Right atrium auricular region (tissue), 2 donors: ENCODE measurements at regions not wholly inside any gene's neighbourhood (a gene's known extent, or its start where the extent isn't known, plus 50 kb on each side); places are given as distances from the start of the nearest gene placed in this dataset.

Source experiments
- DNase-seq: peaks from one replicate; pipeline ENCODE4 v3.0.0-alpha.2; 2019; ENCODE audit warnings: low spot score
- H3K27ac ChIP-seq, 2 donors: fragments of 200-600 bp; sonication (generic); 1 replicate in 1 of 2; 2 replicates in 1 of 2; pipeline ENCODE4 v1.5.1; 2016 to 2019
- H3K27me3 ChIP-seq, 2 donors: fragments of 200-600 bp; sonication (generic); one replicate each; pipeline versions ENCODE4 v1.5.1 to v1.6.0; 2017 to 2019
- H3K36me3 ChIP-seq: fragments of 200-600 bp; sonication (generic); one replicate; pipeline ENCODE4 v1.5.1; 2016
- H3K4me1 ChIP-seq, 2 donors: fragments of 200-600 bp; sonication (generic); one replicate each; pipeline versions ENCODE4 v1.5.1 to v1.6.0; 2017 to 2019
- H3K4me3 ChIP-seq, 2 donors: fragments of 200-600 bp; sonication (generic); 1 replicate in 1 of 2; 2 replicates in 1 of 2; pipeline ENCODE4 v1.5.1; 2017 to 2019; ENCODE audit warnings: mild to moderate bottlenecking in 1 of 2, moderate library complexity in 1 of 2
- H3K9me3 ChIP-seq, 2 donors: fragments of 200-600 bp; sonication (generic); one replicate each; pipeline ENCODE4 v1.5.1; 2019
- TF ChIP-seq, protein P1 (sequence below), 2 donors: fragments of 200-600 bp; sonication (generic); IDR thresholded peaks; one replicate each; pipeline ENCODE4 v1.5.1; 2019; ENCODE audit warnings: antibody characterized with exemption in 2 of 2

DNA sequence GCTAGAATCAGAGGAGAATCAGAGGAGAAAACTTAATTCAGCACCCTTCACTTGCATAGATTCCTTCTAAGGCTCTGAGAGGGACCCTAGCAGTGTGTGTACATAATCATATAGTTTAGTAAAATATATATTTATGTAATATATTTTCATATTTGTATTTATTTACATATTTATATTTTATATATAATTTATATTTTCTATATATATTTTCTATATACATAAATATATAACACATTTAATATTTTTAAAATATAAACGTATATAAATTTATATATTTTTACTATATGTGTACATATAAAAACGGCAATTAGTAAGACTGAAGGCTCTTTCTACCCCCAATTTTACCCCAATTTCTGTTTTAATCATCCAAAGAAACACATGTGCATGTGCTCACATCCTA lies 80.3 kb downstream of the NXPE2 start:
- no peaks in the 10 kb centered on the region for H3K36me3 ChIP-seq
- no peak for DNase-seq
- no peaks in the 10 kb centered on the region for H3K9me3 ChIP-seq
- no peaks in the 10 kb centered on the region for H3K4me1 ChIP-seq
- no peak overlapping the region for H3K4me3 ChIP-seq
- H3K27me3 ChIP-seq, result no peaks in the 10 kb centered on the region
- no peak overlapping the region for H3K27ac ChIP-seq
- TF ChIP-seq, protein P1, sequence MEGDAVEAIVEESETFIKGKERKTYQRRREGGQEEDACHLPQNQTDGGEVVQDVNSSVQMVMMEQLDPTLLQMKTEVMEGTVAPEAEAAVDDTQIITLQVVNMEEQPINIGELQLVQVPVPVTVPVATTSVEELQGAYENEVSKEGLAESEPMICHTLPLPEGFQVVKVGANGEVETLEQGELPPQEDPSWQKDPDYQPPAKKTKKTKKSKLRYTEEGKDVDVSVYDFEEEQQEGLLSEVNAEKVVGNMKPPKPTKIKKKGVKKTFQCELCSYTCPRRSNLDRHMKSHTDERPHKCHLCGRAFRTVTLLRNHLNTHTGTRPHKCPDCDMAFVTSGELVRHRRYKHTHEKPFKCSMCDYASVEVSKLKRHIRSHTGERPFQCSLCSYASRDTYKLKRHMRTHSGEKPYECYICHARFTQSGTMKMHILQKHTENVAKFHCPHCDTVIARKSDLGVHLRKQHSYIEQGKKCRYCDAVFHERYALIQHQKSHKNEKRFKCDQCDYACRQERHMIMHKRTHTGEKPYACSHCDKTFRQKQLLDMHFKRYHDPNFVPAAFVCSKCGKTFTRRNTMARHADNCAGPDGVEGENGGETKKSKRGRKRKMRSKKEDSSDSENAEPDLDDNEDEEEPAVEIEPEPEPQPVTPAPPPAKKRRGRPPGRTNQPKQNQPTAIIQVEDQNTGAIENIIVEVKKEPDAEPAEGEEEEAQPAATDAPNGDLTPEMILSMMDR (IDR thresholded peaks at IDR 0.05), result no peak

DNA sequence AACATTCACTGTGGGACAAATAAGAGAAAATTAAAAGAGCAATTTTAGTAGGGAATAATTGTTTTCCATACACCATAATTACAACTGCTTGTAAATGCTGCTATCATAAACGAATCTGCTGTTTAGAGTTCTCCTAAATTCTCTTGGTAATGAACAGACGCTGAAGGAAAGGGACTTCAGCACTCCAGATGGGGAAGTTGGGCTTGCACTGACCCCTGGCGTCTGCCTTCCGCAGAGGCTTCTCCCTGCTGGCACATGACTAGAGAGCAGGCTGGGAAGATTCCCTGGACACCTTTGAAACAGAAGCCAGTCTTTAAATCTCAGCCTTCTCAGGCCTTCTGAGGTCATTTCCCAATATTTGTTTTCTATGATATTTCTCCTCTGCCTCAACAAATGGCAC lies 84.1 kb downstream of the NXPE2 start:
- no peaks in the 10 kb centered on the region for H3K36me3 ChIP-seq
- H3K27ac ChIP-seq, result no peak overlapping the region
- no peaks in the 10 kb centered on the region for H3K9me3 ChIP-seq
- no peak overlapping the region for H3K4me3 ChIP-seq
- peak; percentile 63 for DNase-seq
- H3K27me3 ChIP-seq, result no peaks in the 10 kb centered on the region
- no peaks in the 10 kb centered on the region for H3K4me1 ChIP-seq
- TF ChIP-seq, protein P1 (IDR thresholded peaks at IDR 0.05), result peak; percentile 59 to 83

DNA sequence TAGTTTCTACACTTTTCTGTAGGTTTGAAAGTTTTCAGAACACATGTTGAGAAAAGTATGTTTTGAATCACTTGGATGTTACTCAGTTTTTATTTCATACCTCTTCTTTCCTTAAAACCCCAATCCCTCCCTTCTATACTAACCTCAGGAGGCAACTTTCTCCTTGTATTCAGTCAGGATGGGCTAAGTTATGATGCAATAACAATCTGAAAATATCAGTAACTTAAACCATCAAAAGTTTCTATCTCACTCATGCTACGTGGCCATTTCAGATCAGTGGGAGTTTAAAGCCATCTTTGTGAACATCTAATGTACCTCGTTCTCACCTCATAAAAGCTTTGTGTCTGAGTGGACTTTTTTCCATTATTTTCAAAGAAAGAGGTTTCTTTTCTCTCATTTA lies 86.2 kb downstream of the NXPE2 start:
- H3K4me3 ChIP-seq, result no peak overlapping the region
- H3K9me3 ChIP-seq, result no peaks in the 10 kb centered on the region
- no peaks in the 10 kb centered on the region for H3K4me1 ChIP-seq
- TF ChIP-seq, protein P1 (IDR thresholded peaks at IDR 0.05), result no peak
- no peaks in the 10 kb centered on the region for H3K36me3 ChIP-seq
- no peak overlapping the region for H3K27ac ChIP-seq
- DNase-seq, result no peak
- H3K27me3 ChIP-seq, result no peaks in the 10 kb centered on the region

DNA sequence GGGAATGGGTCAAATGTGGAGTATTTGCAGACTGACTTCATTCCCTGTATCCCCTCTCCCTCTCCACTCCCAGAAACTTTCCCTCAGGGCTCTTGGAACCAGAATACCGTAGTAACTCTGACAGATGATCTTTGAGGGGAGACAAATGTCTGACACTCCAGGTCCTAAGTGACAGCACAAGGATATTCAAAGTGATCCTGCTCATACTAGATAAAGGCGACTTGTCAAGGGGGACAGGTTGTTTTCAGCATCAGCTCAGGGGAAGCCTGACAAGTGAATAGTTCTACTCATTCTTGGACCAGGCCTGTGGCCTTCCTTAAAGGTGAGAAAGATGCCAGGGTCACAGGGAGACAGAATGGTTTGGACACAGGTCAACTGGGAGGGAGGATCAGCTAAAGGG lies 92.8 kb downstream of the NXPE2 start:
- no peak overlapping the region for H3K4me3 ChIP-seq
- no peaks in the 10 kb centered on the region for H3K36me3 ChIP-seq
- H3K4me1 ChIP-seq, result peaks cover 0 to 11% of the 10 kb centered on the region in 2 donors
- TF ChIP-seq, protein P1 (IDR thresholded peaks at IDR 0.05), result no peak
- no peaks in the 10 kb centered on the region for H3K27me3 ChIP-seq
- no peak overlapping the region for H3K27ac ChIP-seq
- no peaks in the 10 kb centered on the region for H3K9me3 ChIP-seq
- no peak for DNase-seq

DNA sequence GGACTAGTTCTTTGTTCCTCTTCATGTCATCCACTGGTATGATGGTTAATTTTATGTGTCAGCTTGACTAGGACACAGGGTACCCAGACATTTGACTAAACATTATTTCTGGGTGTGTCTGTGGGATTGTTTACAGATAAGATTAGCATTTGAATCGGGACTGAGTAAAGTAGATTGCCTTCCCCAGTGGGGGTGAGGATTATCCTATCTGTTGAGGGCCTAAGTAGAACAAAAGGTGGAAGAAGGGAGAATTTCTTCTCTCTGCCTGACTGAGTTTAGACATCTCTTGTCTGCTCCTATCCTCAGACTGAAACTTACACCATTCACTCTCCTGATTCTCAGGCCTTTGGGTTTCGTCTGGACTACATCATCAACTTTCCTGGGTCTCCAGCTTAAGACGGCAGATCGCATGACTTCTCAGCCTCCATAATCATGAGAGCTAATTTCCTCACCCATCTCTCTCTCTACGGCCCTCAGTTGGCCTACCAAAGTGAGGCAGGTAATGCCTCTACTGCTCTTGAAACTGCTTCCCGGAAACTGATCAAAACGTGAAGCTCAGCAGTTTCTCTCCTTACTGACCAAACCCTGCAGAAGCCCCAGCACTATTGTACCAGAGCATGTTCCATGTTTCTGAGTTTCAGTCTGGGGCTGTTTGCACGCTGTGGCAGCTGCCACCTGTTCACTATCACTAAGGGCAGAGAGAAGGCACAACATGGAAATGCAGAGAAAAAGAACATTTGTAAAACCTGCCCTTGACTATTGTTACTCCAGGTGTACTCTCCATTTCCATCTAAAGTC lies 95.4 kb downstream of the NXPE2 start:
- TF ChIP-seq, protein P1 (IDR thresholded peaks at IDR 0.05), result no peak
- no peak for DNase-seq
- H3K4me1 ChIP-seq, result peaks cover 0 to 16% of the 10 kb centered on the region in 2 donors
- no peak overlapping the region for H3K4me3 ChIP-seq
- H3K36me3 ChIP-seq, result no peaks in the 10 kb centered on the region
- H3K27me3 ChIP-seq, result no peaks in the 10 kb centered on the region
- no peak overlapping the region for H3K27ac ChIP-seq
- H3K9me3 ChIP-seq, result no peaks in the 10 kb centered on the region
